GM12872 (cell line): ENCODE measurements at regions not wholly inside any gene's neighbourhood (a gene's known extent, or its start where the extent isn't known, plus 50 kb on each side); places are given as distances from the start of the nearest gene placed in this dataset.

Experiments
- CTCF ChIP-seq: IDR thresholded peaks from 3 replicates; pipeline ENCODE4 v1.5.1; 2011; ENCODE audit warnings: low read depth, mild to moderate bottlenecking, low read length, moderate library complexity; ENCODE audit not compliant: insufficient read depth

- TF ChIP-seq CTCF = no peak
Measured at GRCh38 chr11:24082860-24083259, 414.0 kb upstream of the LUZP2 start.

DNA sequence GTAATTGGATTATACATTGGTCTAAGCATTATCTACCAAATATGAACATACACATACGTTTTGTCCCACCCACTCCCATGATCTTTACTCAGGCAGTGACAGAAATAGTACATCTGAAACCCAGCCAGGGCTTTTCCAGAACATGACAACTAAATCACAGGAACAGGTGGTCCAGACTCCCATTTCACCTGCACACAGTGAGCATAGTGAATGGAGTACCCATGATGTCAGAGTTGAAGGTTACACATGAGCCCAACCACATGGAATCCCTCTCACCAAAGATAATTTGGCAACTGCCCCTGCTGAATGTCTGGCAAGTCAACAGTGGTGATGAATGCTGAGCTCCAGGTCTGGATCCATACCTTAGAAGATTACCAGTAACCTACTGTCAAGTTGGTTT lies 411.9 kb upstream of the LUZP2 start:
- TF ChIP-seq CTCF = no peak

DNA sequence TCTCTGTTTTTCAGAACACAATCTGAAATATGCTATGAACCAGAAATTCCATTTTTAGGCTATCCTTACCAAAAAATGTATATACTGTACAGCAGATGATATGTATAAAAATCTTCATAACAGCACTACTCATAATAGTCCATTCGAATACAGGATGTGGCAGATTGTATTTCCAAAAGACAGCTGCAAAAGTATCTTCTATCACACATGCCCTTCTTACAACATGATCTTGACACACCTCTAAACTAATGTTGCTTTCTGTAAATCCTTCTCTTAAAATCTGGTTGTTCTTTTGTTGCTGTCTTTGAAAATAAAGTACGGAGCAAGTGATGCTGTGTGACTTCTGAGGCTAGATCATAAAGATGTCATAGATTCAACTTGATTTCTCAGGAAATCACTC lies 409.9 kb upstream of the LUZP2 start:
- TF ChIP-seq CTCF = no peak

DNA sequence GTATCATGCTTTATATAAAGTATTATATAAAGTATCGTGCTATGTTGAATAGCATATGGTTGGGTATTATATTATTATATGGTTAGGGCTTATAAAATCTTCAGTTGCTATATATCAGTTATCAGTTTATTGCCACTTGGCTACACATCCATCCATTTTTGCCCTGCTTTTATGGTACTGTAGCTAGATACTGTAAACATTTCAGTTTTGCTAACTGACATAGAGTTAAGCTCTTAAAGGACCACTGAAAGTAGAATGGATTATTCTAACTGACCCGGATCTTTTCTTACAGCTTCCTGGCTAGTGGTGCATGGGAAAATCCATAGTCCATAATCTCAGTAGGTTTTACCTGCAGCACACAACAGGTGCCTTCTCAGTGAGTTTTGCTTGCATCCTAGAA lies 405.3 kb upstream of the LUZP2 start:
- no peak for TF ChIP-seq CTCF

- TF ChIP-seq CTCF = no peak
Measured at GRCh38 chr11:24093375-24093774, 403.5 kb upstream of the LUZP2 start.

DNA sequence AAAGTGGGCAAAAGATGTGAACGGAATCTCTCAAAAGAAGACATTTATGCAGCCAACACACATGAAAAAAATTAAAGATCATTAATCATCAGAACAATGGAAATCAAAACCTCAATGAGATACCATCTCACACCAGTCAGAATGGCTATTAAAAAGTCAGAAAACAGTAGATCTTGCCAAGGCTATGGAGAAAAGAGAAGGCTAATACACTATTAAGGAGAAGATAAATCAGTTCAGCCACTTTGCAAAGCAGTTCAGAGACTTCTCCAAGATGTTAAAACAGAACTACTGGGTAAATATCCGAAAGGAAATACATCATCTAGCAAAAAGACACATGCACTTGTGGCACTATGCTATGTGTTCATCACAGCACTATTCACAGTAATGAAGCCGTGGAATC lies 388.2 kb upstream of the LUZP2 start:
- TF ChIP-seq CTCF = no peak

- no peak for TF ChIP-seq CTCF
Measured at GRCh38 chr11:24122291-24122690, 374.6 kb upstream of the LUZP2 start.

- TF ChIP-seq CTCF = no peak
Measured at GRCh38 chr11:24124876-24125275, 372.0 kb upstream of the LUZP2 start.
